ENCODE measurements at regions not wholly inside any gene's neighbourhood (a gene's known extent, or its start where the extent isn't known, plus 50 kb on each side); places are given as distances from the start of the nearest gene placed in this dataset.
"Not testable (repeated sequence)": the region's sequence is repeated elsewhere in the genome, so short reads cannot be mapped to it uniquely, and the experiment has no call there.

- TF ChIP-seq CTCF (IDR thresholded peaks at IDR 0.05; ENCODE audit: poor library complexity, severe bottlenecking); REST (IDR thresholded peaks at IDR 0.05; ENCODE audit: borderline replicate concordance); RAD21 (conservative IDR thresholded peaks at IDR 0.05); EP300 (conservative IDR thresholded peaks at IDR 0.05; ENCODE audit: poor library complexity, severe bottlenecking); EZH2 (IDR thresholded peaks at IDR 0.05; ENCODE audit: borderline replicate concordance, insufficient read depth, low read length, poor library complexity, severe bottlenecking); POLR2AphosphoS5 (IDR thresholded peaks at IDR 0.05); TAF1 (IDR thresholded peaks at IDR 0.05; ENCODE audit: low read depth); SMC3 (conservative IDR thresholded peaks at IDR 0.05; ENCODE audit: poor library complexity); MXI1 (conservative IDR thresholded peaks at IDR 0.05; ENCODE audit: poor library complexity, severe bottlenecking): not testable (repeated sequence)
Observed at GRCh38 chr20:25798174-25798993, 101.7 kb upstream of the ZNF337 start.
